HG03460 (cell line): ENCODE measurements at regions not wholly inside any gene's neighbourhood (a gene's known extent, or its start where the extent isn't known, plus 50 kb on each side); places are given as distances from the start of the nearest gene placed in this dataset.
"Not testable (repeated sequence)": the region's sequence is repeated elsewhere in the genome, so short reads cannot be mapped to it uniquely, and the experiment has no call there.

ENCODE experiments used
- ATAC-seq: cut with Tn5 transposase; IDR thresholded peaks from one replicate; pipeline ENCODE4 v1.9.1; 2021; ENCODE audit not compliant: unreplicated experiment

DNA sequence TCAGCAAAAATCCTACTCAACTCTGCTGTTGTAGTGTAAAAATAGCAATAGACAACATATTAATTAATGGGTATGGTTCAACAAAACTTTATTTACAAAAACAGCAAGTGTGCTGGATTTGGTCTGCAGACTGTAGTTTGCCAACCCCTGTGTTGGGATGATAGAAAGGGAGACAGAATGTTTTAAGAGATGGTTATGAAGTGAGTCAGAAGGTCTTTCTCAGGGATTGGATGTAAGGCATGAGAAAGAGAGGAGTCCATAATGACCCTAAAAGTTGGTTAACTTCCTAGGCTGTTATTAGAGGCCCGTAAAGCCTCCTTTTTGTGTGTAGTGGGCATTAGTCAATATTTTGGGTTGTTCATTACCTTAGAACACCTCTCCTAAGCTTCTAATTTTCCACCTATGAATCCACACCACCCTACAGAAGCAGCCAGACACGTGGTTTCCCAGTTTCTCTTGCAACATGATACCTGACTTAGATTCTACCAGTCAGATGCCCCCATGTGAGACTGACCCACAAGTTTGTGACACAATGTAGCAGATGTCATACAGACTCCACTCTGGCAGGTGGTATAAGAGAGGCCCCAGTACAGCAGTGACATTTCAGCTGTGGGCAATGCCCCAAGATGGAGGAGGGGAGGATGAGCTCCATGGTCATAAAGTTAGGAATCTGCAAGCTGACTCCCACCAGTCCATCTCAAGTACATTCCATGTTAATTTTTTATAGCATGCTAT lies 1015.6 kb downstream of the KCNMA1 start:
- ATAC-seq, result no peak

DNA sequence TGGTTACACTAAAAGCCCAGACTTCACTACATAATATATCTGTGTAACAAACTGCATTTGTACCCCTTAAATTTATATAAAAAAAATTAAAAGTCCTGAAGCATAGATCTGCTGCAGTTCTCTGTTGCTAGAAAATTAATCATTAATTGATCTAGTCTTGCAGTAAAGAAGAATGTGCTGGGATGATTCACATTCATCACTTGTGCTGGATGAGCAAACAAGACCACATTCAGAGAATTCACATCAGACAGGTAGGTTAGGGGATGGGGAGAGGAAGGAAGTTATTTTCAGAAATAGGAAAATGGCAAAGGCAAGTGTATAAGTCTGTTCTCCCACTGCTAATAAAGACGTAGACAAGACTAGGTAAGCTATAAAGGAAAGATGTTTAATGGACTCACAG lies 1019.0 kb downstream of the KCNMA1 start:
- no peak for ATAC-seq

DNA sequence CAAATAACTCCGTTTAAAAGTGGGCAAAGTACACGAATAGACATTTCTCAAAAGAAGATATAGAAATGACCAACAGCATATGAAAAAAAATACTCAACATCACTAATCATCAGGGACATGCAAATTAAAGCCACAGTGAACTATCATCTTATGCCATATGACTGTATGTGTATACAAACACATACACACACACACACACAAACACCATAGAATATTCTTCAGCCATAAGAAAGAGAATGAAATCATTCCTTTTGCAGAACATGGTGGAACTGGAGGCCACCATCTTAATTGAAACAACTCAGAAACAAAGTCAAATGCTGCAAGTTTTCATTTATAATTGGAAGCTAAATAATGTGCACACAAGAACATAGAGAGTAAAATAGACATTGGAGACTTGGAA lies 1019.4 kb downstream of the KCNMA1 start:
- no peak for ATAC-seq

DNA sequence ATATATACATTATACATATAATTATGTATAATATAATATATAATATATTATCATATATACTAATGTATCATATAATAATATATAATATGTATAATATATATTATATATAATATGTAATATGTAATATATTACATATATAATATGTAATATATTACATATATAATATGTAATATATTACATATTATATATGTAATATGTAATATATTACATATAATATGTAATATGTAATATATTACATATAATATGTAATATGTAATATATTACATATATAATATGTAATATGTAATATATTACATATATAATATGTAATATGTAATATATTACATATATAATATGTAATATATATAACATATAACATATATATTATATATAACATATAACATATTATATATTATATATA lies 1020.9 kb downstream of the KCNMA1 start:
- ATAC-seq, result not testable (repeated sequence)

GRCh38 chr10:76615049-76615448 lies 1022.6 kb downstream of the KCNMA1 start:
- no peak for ATAC-seq
